Neural progenitor cell (in vitro differentiated cells): ENCODE measurements at regions not wholly inside any gene's neighbourhood (a gene's known extent, or its start where the extent isn't known, plus 50 kb on each side); places are given as distances from the start of the nearest gene placed in this dataset.

Experiments
- EZH2 ChIP-seq: fragments of 200-600 bp; sonication (generic); IDR thresholded peaks from 2 replicates; pipeline ENCODE4 v1.6.1; 2017; ENCODE audit warnings: antibody characterized with exemption, mild to moderate bottlenecking, moderate library complexity
- TF ChIP-seq, protein P1 (sequence below): fragments of 200-600 bp; sonication (generic); IDR thresholded peaks from 2 replicates; pipeline ENCODE4 v1.5.1; 2017; ENCODE audit warnings: antibody characterized with exemption, mild to moderate bottlenecking

DNA sequence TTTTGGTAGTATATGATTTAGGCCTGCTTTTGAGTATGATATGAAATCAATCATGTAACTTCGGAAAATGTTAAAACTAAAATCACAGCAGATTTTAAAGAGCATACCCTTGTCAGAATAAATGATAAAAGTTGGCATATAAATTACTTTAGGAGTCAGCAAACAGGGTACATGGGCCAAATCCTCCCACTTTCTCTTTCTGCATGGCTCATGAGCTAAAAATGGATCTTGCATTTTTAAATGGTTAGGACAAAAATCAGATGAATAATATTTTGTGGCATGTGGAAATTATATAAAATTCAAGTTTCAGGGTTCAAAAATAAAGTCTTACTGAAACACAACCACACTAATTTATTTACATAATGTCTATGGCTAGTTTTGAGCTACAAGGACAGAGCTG, 214.9 kb downstream of the GASK1B start:
- TF ChIP-seq, protein P1, sequence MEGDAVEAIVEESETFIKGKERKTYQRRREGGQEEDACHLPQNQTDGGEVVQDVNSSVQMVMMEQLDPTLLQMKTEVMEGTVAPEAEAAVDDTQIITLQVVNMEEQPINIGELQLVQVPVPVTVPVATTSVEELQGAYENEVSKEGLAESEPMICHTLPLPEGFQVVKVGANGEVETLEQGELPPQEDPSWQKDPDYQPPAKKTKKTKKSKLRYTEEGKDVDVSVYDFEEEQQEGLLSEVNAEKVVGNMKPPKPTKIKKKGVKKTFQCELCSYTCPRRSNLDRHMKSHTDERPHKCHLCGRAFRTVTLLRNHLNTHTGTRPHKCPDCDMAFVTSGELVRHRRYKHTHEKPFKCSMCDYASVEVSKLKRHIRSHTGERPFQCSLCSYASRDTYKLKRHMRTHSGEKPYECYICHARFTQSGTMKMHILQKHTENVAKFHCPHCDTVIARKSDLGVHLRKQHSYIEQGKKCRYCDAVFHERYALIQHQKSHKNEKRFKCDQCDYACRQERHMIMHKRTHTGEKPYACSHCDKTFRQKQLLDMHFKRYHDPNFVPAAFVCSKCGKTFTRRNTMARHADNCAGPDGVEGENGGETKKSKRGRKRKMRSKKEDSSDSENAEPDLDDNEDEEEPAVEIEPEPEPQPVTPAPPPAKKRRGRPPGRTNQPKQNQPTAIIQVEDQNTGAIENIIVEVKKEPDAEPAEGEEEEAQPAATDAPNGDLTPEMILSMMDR, result no peak
- no peak for TF ChIP-seq EZH2
